ENCODE measurements at regions not wholly inside any gene's neighbourhood (a gene's known extent, or its start where the extent isn't known, plus 50 kb on each side); places are given as distances from the start of the nearest gene placed in this dataset.

- Histone ChIP-seq H3K27me3 (ENCODE audit: control insufficient read depth in 1 of 2, insufficient read depth in 2 of 2, low read length in 2 of 2) (no peaks in the 10 kb centered on the region), H3K9ac (ENCODE audit: low read length in 2 of 2) (no peak overlapping the region), H3K4me1 (ENCODE audit: control insufficient read depth, insufficient read depth, low read length) (peaks cover 3% of the 10 kb centered on the region), H3K27ac (ENCODE audit: low read length) (peak overlapping the region; percentile 53), H3K4me3 (ENCODE audit: low read length in 2 of 2) (peak overlapping the region in 1 of 2 donors; percentile 44), H3K36me3 (ENCODE audit: control insufficient read depth in 2 of 2, insufficient read depth in 2 of 2, low read length in 2 of 2) (no peaks in the 10 kb centered on the region), H3K9me3 (ENCODE audit: control insufficient read depth in 2 of 2, low read length in 2 of 2) (no peaks in the 10 kb centered on the region)
Measured at GRCh38 chr15:95304151-95304946, 1026.2 kb upstream of the NR2F2 start.

- Histone ChIP-seq H3K27me3 (ENCODE audit: control insufficient read depth in 1 of 2, insufficient read depth in 2 of 2, low read length in 2 of 2) (no peaks in the 10 kb centered on the region), H3K4me1 (ENCODE audit: control insufficient read depth, insufficient read depth, low read length) (peaks cover 3% of the 10 kb centered on the region), H3K36me3 (ENCODE audit: control insufficient read depth in 2 of 2, insufficient read depth in 2 of 2, low read length in 2 of 2) (no peaks in the 10 kb centered on the region), H3K4me3 (ENCODE audit: low read length in 2 of 2) (peak overlapping the region in 1 of 2 donors; percentile 44), H3K9ac (ENCODE audit: low read length in 2 of 2) (no peak overlapping the region), H3K27ac (ENCODE audit: low read length) (peak overlapping the region; percentile 12), H3K9me3 (ENCODE audit: control insufficient read depth in 2 of 2, low read length in 2 of 2) (no peaks in the 10 kb centered on the region)
Measured at GRCh38 chr15:95304947-95305400, 1025.5 kb upstream of the NR2F2 start.

GRCh38 chr15:95307115-95307514 lies 1023.4 kb upstream of the NR2F2 start:
- no peaks in the 10 kb centered on the region for H3K36me3 ChIP-seq (ENCODE audit: control insufficient read depth in 2 of 2, insufficient read depth in 2 of 2, low read length in 2 of 2)
- H3K9ac ChIP-seq (ENCODE audit: low read length in 2 of 2) = no peak overlapping the region
- no peak overlapping the region for H3K27ac ChIP-seq (ENCODE audit: low read length)
- H3K9me3 ChIP-seq (ENCODE audit: control insufficient read depth in 2 of 2, low read length in 2 of 2) = no peaks in the 10 kb centered on the region
- no peaks in the 10 kb centered on the region for H3K27me3 ChIP-seq (ENCODE audit: control insufficient read depth in 1 of 2, insufficient read depth in 2 of 2, low read length in 2 of 2)
- peaks cover 3% of the 10 kb centered on the region for H3K4me1 ChIP-seq (ENCODE audit: control insufficient read depth, insufficient read depth, low read length)
- no peak overlapping the region for H3K4me3 ChIP-seq (ENCODE audit: low read length in 2 of 2)

GRCh38 chr15:95319242-95319641 lies 1011.3 kb upstream of the NR2F2 start:
- Histone ChIP-seq H3K9ac (ENCODE audit: low read length in 2 of 2) (no peak overlapping the region), H3K4me1 (ENCODE audit: control insufficient read depth, insufficient read depth, low read length) (no peaks in the 10 kb centered on the region), H3K27me3 (ENCODE audit: control insufficient read depth in 1 of 2, insufficient read depth in 2 of 2, low read length in 2 of 2) (no peaks in the 10 kb centered on the region), H3K36me3 (ENCODE audit: control insufficient read depth in 2 of 2, insufficient read depth in 2 of 2, low read length in 2 of 2) (no peaks in the 10 kb centered on the region), H3K27ac (ENCODE audit: low read length) (no peak overlapping the region), H3K9me3 (ENCODE audit: control insufficient read depth in 2 of 2, low read length in 2 of 2) (no peaks in the 10 kb centered on the region), H3K4me3 (ENCODE audit: low read length in 2 of 2) (no peak overlapping the region)

GRCh38 chr15:95323796-95324195 lies 1006.7 kb upstream of the NR2F2 start:
- Histone ChIP-seq H3K9ac (ENCODE audit: low read length in 2 of 2) (no peak overlapping the region), H3K27ac (ENCODE audit: low read length) (no peak overlapping the region), H3K27me3 (ENCODE audit: control insufficient read depth in 1 of 2, insufficient read depth in 2 of 2, low read length in 2 of 2) (peaks cover 0 to 8% of the 10 kb centered on the region in 2 donors), H3K4me1 (ENCODE audit: control insufficient read depth, insufficient read depth, low read length) (peaks cover 7% of the 10 kb centered on the region), H3K9me3 (ENCODE audit: control insufficient read depth in 2 of 2, low read length in 2 of 2) (no peaks in the 10 kb centered on the region), H3K36me3 (ENCODE audit: control insufficient read depth in 2 of 2, insufficient read depth in 2 of 2, low read length in 2 of 2) (no peaks in the 10 kb centered on the region), H3K4me3 (ENCODE audit: low read length in 2 of 2) (no peak overlapping the region)

- H3K4me3 ChIP-seq (ENCODE audit: low read length in 2 of 2) = no peak overlapping the region
- H3K27ac ChIP-seq (ENCODE audit: low read length) = no peak overlapping the region
Measured at GRCh38 chr15:95324656-95325055, 1005.8 kb upstream of the NR2F2 start.

GRCh38 chr15:95325763-95326404 lies 1004.6 kb upstream of the NR2F2 start:
- peaks cover 0 to 8% of the 10 kb centered on the region in 2 donors for H3K27me3 ChIP-seq (ENCODE audit: control insufficient read depth in 1 of 2, insufficient read depth in 2 of 2, low read length in 2 of 2)
- no peaks in the 10 kb centered on the region for H3K9me3 ChIP-seq (ENCODE audit: control insufficient read depth in 2 of 2, low read length in 2 of 2)
- H3K36me3 ChIP-seq (ENCODE audit: control insufficient read depth in 2 of 2, insufficient read depth in 2 of 2, low read length in 2 of 2) = no peaks in the 10 kb centered on the region
- H3K9ac ChIP-seq (ENCODE audit: low read length in 2 of 2) = no peak overlapping the region
- H3K27ac ChIP-seq (ENCODE audit: low read length) = no peak overlapping the region
- H3K4me3 ChIP-seq (ENCODE audit: low read length in 2 of 2) = peak overlapping the region in 1 of 2 donors; percentile 77
- peaks cover 7% of the 10 kb centered on the region for H3K4me1 ChIP-seq (ENCODE audit: control insufficient read depth, insufficient read depth, low read length)

More at GRCh38 chr15:95324656-95325055, 1005.8 kb upstream of the NR2F2 start:
- Histone ChIP-seq H3K27me3 (ENCODE audit: control insufficient read depth in 1 of 2, insufficient read depth in 2 of 2, low read length in 2 of 2) (peaks cover 0 to 8% of the 10 kb centered on the region in 2 donors), H3K36me3 (ENCODE audit: control insufficient read depth in 2 of 2, insufficient read depth in 2 of 2, low read length in 2 of 2) (no peaks in the 10 kb centered on the region), H3K4me1 (ENCODE audit: control insufficient read depth, insufficient read depth, low read length) (peaks cover 7% of the 10 kb centered on the region), H3K9me3 (ENCODE audit: control insufficient read depth in 2 of 2, low read length in 2 of 2) (no peaks in the 10 kb centered on the region), H3K9ac (ENCODE audit: low read length in 2 of 2) (no peak overlapping the region)

- Histone ChIP-seq H3K9ac (ENCODE audit: low read length in 2 of 2) (peak overlapping the region; percentile 13 to 44), H3K36me3 (ENCODE audit: control insufficient read depth in 2 of 2, insufficient read depth in 2 of 2, low read length in 2 of 2) (no peaks in the 10 kb centered on the region), H3K27me3 (ENCODE audit: control insufficient read depth in 1 of 2, insufficient read depth in 2 of 2, low read length in 2 of 2) (peaks cover 0 to 8% of the 10 kb centered on the region in 2 donors), H3K4me1 (ENCODE audit: control insufficient read depth, insufficient read depth, low read length) (peaks cover 7% of the 10 kb centered on the region), H3K4me3 (ENCODE audit: low read length in 2 of 2) (peak overlapping the region; percentile 64 to 77), H3K9me3 (ENCODE audit: control insufficient read depth in 2 of 2, low read length in 2 of 2) (no peaks in the 10 kb centered on the region), H3K27ac (ENCODE audit: low read length) (no peak overlapping the region)
Measured at GRCh38 chr15:95326431-95327182, 1003.9 kb upstream of the NR2F2 start.

- peaks cover 0 to 8% of the 10 kb centered on the region in 2 donors for H3K27me3 ChIP-seq (ENCODE audit: control insufficient read depth in 1 of 2, insufficient read depth in 2 of 2, low read length in 2 of 2)
- H3K27ac ChIP-seq (ENCODE audit: low read length) = no peak overlapping the region
- no peaks in the 10 kb centered on the region for H3K36me3 ChIP-seq (ENCODE audit: control insufficient read depth in 2 of 2, insufficient read depth in 2 of 2, low read length in 2 of 2)
- peaks cover 7% of the 10 kb centered on the region for H3K4me1 ChIP-seq (ENCODE audit: control insufficient read depth, insufficient read depth, low read length)
- peak overlapping the region; percentile 64 to 77 for H3K4me3 ChIP-seq (ENCODE audit: low read length in 2 of 2)
- no peaks in the 10 kb centered on the region for H3K9me3 ChIP-seq (ENCODE audit: control insufficient read depth in 2 of 2, low read length in 2 of 2)
- peak overlapping the region in 1 of 2 donors; percentile 44 for H3K9ac ChIP-seq (ENCODE audit: low read length in 2 of 2)
Measured at GRCh38 chr15:95327183-95327525, 1003.3 kb upstream of the NR2F2 start.

- Histone ChIP-seq H3K27me3 (ENCODE audit: control insufficient read depth in 1 of 2, insufficient read depth in 2 of 2, low read length in 2 of 2) (peaks cover 0 to 8% of the 10 kb centered on the region in 2 donors), H3K4me1 (ENCODE audit: control insufficient read depth, insufficient read depth, low read length) (peaks cover 7% of the 10 kb centered on the region), H3K9ac (ENCODE audit: low read length in 2 of 2) (no peak overlapping the region), H3K4me3 (ENCODE audit: low read length in 2 of 2) (peak overlapping the region in 1 of 2 donors; percentile 24), H3K36me3 (ENCODE audit: control insufficient read depth in 2 of 2, insufficient read depth in 2 of 2, low read length in 2 of 2) (no peaks in the 10 kb centered on the region), H3K9me3 (ENCODE audit: control insufficient read depth in 2 of 2, low read length in 2 of 2) (no peaks in the 10 kb centered on the region), H3K27ac (ENCODE audit: low read length) (no peak overlapping the region)
Measured at GRCh38 chr15:95327661-95328060, 1002.8 kb upstream of the NR2F2 start.
